GM13976 (cell line): ENCODE measurements at regions not wholly inside any gene's neighbourhood (a gene's known extent, or its start where the extent isn't known, plus 50 kb on each side); places are given as distances from the start of the nearest gene placed in this dataset.

Source experiments
- DNase-seq: peaks from one replicate; pipeline ENCODE4 v3.0.0; 2012; ENCODE audit warnings: low spot score
- CTCF ChIP-seq: IDR thresholded peaks from 2 replicates; pipeline ENCODE4 v1.5.1; 2012; ENCODE audit warnings: borderline replicate concordance, mild to moderate bottlenecking; ENCODE audit not compliant: insufficient read depth; ENCODE audit errors: extremely low read depth, missing control alignments, control extremely low read depth
- in situ Hi-C: fragments of 300-500 bp; cut with MboI; formaldehyde crosslinking; loops from one replicate; pipeline ENCODE4 v1.12.0; 2022; ENCODE audit warnings: low sequenced_read_pairs, mixed read lengths, inconsistent platforms; ENCODE audit not compliant: unreplicated experiment

- no peak for TF ChIP-seq CTCF
- DNase-seq, result no peak
- in situ Hi-C loops, result no loop called here
These were observed 706.4 kb upstream of the GOT2 start for GRCh38 chr16:59440502-59440901.

- no peak for DNase-seq
- no peak for TF ChIP-seq CTCF
- in situ Hi-C loops, result no loop called here
These were observed 698.8 kb upstream of the GOT2 start for GRCh38 chr16:59432896-59433295.

- TF ChIP-seq CTCF, result no peak
- no peak for DNase-seq
- in situ Hi-C loops, result no loop called here
These were observed 698.2 kb upstream of the GOT2 start for GRCh38 chr16:59432276-59432675.

GRCh38 chr16:59424714-59425273 is 690.7 kb upstream of the GOT2 start:
- no peak for DNase-seq
- in situ Hi-C loops, result no loop called here
- no peak for TF ChIP-seq CTCF

- DNase-seq, result no peak
- TF ChIP-seq CTCF, result no peak
These were observed 678.1 kb upstream of the GOT2 start for GRCh38 chr16:59411961-59412841.

GRCh38 chr16:59410451-59410850 is 676.3 kb upstream of the GOT2 start:
- in situ Hi-C loops, result no loop called here
- no peak for TF ChIP-seq CTCF
- DNase-seq, result no peak

More at GRCh38 chr16:59411961-59412841, 678.1 kb upstream of the GOT2 start:
- in situ Hi-C loops, result no loop called here
